ENCODE measurements at regions not wholly inside any gene's neighbourhood (a gene's known extent, or its start where the extent isn't known, plus 50 kb on each side); places are given as distances from the start of the nearest gene placed in this dataset.

GRCh38 chr14:97402279-97402678, 605.1 kb downstream of the VRK1 start:
- no peak for TF ChIP-seq USF1 (IDR thresholded peaks at IDR 0.05)
- TF ChIP-seq CREB1 (IDR thresholded peaks at IDR 0.05; ENCODE audit: low read depth) = no peak
- no peak for TF ChIP-seq EP300 (IDR thresholded peaks at IDR 0.05; ENCODE audit: borderline replicate concordance)
- TF ChIP-seq TEAD4 (IDR thresholded peaks at IDR 0.05) = no peak
- no peak for TF ChIP-seq MAX (IDR thresholded peaks at IDR 0.05)

GRCh38 chr14:97407701-97408407, 610.7 kb downstream of the VRK1 start:
- no peak for TF ChIP-seq NFIC (IDR thresholded peaks at IDR 0.05)
- no peak for TF ChIP-seq ZBTB7A (IDR thresholded peaks at IDR 0.05; ENCODE audit: low read depth)
- TF ChIP-seq FOXM1 (IDR thresholded peaks at IDR 0.05; ENCODE audit: borderline replicate concordance, low read depth) = no peak
- TF ChIP-seq YY1 (IDR thresholded peaks at IDR 0.05; ENCODE audit: low read depth) = no peak
- TF ChIP-seq EP300 (IDR thresholded peaks at IDR 0.05; ENCODE audit: borderline replicate concordance) = no peak

DNA sequence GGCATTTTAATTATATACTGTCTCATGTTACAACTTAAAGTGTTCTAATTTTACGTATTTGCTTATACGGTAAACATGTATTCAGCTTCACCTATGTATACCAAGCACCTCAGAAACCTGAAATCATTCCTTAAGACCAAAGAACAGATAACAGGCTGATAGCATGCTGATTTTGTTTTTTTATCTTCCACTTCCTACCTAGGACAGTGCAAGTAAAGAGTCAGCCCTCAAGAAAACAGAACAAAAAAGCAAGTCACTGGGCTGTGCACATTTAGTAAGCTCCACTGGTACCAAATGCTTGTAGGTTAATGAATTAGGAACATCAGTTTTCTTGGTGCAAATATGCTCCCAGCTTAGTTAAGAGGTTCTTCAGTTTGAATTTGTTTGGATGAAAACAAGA, 611.3 kb downstream of the VRK1 start:
- TF ChIP-seq RAD21 (IDR thresholded peaks at IDR 0.05; ENCODE audit: low read depth) (no peak), TEAD4 (IDR thresholded peaks at IDR 0.05) (no peak), ZBTB7A (IDR thresholded peaks at IDR 0.05; ENCODE audit: low read depth) (no peak), EP300 (IDR thresholded peaks at IDR 0.05; ENCODE audit: borderline replicate concordance) (no peak), TAF1 (IDR thresholded peaks at IDR 0.05; ENCODE audit: low read depth) (no peak), FOXM1 (IDR thresholded peaks at IDR 0.05; ENCODE audit: borderline replicate concordance, low read depth) (no peak), NFIC (IDR thresholded peaks at IDR 0.05) (no peak), CEBPB (IDR thresholded peaks at IDR 0.05) (no peak), MAX (IDR thresholded peaks at IDR 0.05) (no peak), CREB1 (IDR thresholded peaks at IDR 0.05; ENCODE audit: low read depth) (no peak), USF1 (IDR thresholded peaks at IDR 0.05) (no peak), EGR1 (IDR thresholded peaks at IDR 0.05) (no peak), TCF12 (IDR thresholded peaks at IDR 0.05; ENCODE audit: low read depth) (no peak)
- TF ChIP-seq, protein P1, sequence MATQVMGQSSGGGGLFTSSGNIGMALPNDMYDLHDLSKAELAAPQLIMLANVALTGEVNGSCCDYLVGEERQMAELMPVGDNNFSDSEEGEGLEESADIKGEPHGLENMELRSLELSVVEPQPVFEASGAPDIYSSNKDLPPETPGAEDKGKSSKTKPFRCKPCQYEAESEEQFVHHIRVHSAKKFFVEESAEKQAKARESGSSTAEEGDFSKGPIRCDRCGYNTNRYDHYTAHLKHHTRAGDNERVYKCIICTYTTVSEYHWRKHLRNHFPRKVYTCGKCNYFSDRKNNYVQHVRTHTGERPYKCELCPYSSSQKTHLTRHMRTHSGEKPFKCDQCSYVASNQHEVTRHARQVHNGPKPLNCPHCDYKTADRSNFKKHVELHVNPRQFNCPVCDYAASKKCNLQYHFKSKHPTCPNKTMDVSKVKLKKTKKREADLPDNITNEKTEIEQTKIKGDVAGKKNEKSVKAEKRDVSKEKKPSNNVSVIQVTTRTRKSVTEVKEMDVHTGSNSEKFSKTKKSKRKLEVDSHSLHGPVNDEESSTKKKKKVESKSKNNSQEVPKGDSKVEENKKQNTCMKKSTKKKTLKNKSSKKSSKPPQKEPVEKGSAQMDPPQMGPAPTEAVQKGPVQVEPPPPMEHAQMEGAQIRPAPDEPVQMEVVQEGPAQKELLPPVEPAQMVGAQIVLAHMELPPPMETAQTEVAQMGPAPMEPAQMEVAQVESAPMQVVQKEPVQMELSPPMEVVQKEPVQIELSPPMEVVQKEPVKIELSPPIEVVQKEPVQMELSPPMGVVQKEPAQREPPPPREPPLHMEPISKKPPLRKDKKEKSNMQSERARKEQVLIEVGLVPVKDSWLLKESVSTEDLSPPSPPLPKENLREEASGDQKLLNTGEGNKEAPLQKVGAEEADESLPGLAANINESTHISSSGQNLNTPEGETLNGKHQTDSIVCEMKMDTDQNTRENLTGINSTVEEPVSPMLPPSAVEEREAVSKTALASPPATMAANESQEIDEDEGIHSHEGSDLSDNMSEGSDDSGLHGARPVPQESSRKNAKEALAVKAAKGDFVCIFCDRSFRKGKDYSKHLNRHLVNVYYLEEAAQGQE (IDR thresholded peaks at IDR 0.05; ENCODE audit: low read depth) = no peak

- TF ChIP-seq RAD21 (IDR thresholded peaks at IDR 0.05; ENCODE audit: low read depth) (no peak), USF1 (IDR thresholded peaks at IDR 0.05) (no peak), TEAD4 (IDR thresholded peaks at IDR 0.05) (no peak), CREB1 (IDR thresholded peaks at IDR 0.05; ENCODE audit: low read depth) (no peak), CEBPB (IDR thresholded peaks at IDR 0.05) (no peak), FOXM1 (IDR thresholded peaks at IDR 0.05; ENCODE audit: borderline replicate concordance, low read depth) (no peak), YY1 (IDR thresholded peaks at IDR 0.05; ENCODE audit: low read depth) (no peak), EP300 (IDR thresholded peaks at IDR 0.05; ENCODE audit: borderline replicate concordance) (no peak), NFIC (IDR thresholded peaks at IDR 0.05) (no peak), MAX (IDR thresholded peaks at IDR 0.05) (no peak), TAF1 (IDR thresholded peaks at IDR 0.05; ENCODE audit: low read depth) (no peak), TCF12 (IDR thresholded peaks at IDR 0.05; ENCODE audit: low read depth) (no peak), ZBTB7A (IDR thresholded peaks at IDR 0.05; ENCODE audit: low read depth) (no peak), EGR1 (IDR thresholded peaks at IDR 0.05) (no peak)
- TF ChIP-seq, protein P1 (IDR thresholded peaks at IDR 0.05; ENCODE audit: low read depth) = no peak
Measured at GRCh38 chr14:97408937-97409815, 612.0 kb downstream of the VRK1 start.
